Fibroblast of mammary gland (primary cell): ENCODE measurements at regions not wholly inside any gene's neighbourhood (a gene's known extent, or its start where the extent isn't known, plus 50 kb on each side); places are given as distances from the start of the nearest gene placed in this dataset.

Experiments
- DNase-seq: peaks from one replicate; pipeline ENCODE4 v3.0.0-alpha.2; 2010; ENCODE audit warnings: low read depth
- H3K4me3 ChIP-seq: 2 replicates; pipeline ENCODE4 v1.5.1; 2011; ENCODE audit warnings: low read depth, mild to moderate bottlenecking, low read length, moderate library complexity; ENCODE audit not compliant: control insufficient read depth
- CTCF ChIP-seq: conservative IDR thresholded peaks from 2 replicates; pipeline ENCODE4 v1.5.1; 2011; ENCODE audit warnings: low read depth, low read length, inconsistent platforms; ENCODE audit not compliant: control insufficient read depth, insufficient read depth

- TF ChIP-seq CTCF, result no peak
- no peak overlapping the region for H3K4me3 ChIP-seq
- DNase-seq, result peak; percentile 40
Measured at GRCh38 chr4:123495530-123495929, 98.9 kb downstream of the SPRY1 start.

GRCh38 chr4:123496421-123496820, 99.8 kb downstream of the SPRY1 start:
- TF ChIP-seq CTCF, result no peak
- no peak overlapping the region for H3K4me3 ChIP-seq
- no peak for DNase-seq

GRCh38 chr4:123497340-123497739, 100.7 kb downstream of the SPRY1 start:
- H3K4me3 ChIP-seq, result no peak overlapping the region
- DNase-seq, result no peak
- TF ChIP-seq CTCF, result no peak

GRCh38 chr4:123501733-123502132, 105.1 kb downstream of the SPRY1 start:
- no peak overlapping the region for H3K4me3 ChIP-seq
- TF ChIP-seq CTCF, result no peak
- DNase-seq, result no peak

GRCh38 chr4:123503698-123504363, 107.2 kb downstream of the SPRY1 start:
- no peak overlapping the region for H3K4me3 ChIP-seq
- TF ChIP-seq CTCF, result no peak
- no peak for DNase-seq

GRCh38 chr4:123505095-123506010, 108.8 kb downstream of the SPRY1 start:
- no peak for TF ChIP-seq CTCF
- peak; percentile 60 for DNase-seq
- peak overlapping the region; percentile 62 for H3K4me3 ChIP-seq
